ENCODE measurements at regions not wholly inside any gene's neighbourhood (a gene's known extent, or its start where the extent isn't known, plus 50 kb on each side); places are given as distances from the start of the nearest gene placed in this dataset.

- no peaks in the 10 kb centered on the region for H3K9me2 ChIP-seq (ENCODE audit: insufficient read depth, low read length)
- no peaks in the 10 kb centered on the region for H3K9me3 ChIP-seq (ENCODE audit: low read length)
- CTCF ChIA-PET (ENCODE audit: unreplicated experiment) = no interaction called here
- H3K27ac ChIP-seq (ENCODE audit: low read depth, low read length, poor library complexity, severe bottlenecking) = no peak overlapping the region
- H3K79me2 ChIP-seq (ENCODE audit: insufficient read depth, low read depth, low read length) = no peaks in the 10 kb centered on the region
- H3K4me2 ChIP-seq (ENCODE audit: low read length) = no peak overlapping the region
- no peak overlapping the region for H2AFZ ChIP-seq (ENCODE audit: low read length)
- H3K36me3 ChIP-seq (ENCODE audit: insufficient read depth, low read length) = no peaks in the 10 kb centered on the region
- no peak overlapping the region for H3K4me3 ChIP-seq (ENCODE audit: low read depth, low read length, poor library complexity, severe bottlenecking)
- intact Hi-C loops (cut with micrococcal nuclease; ENCODE audit: unreplicated experiment) = no loop called here
- DNase-seq (ENCODE audit: low spot score) = no peak
- BruUV-seq (replicated peaks) = no TSS peak
- no peak for TF ChIP-seq CTCF (conservative IDR thresholded peaks at IDR 0.05; ENCODE audit: low read length)
- TF ChIP-seq EZH2phosphoT487 (IDR thresholded peaks at IDR 0.05; ENCODE audit: borderline replicate concordance, low read depth, low read length) = no peak
- no peaks in the 10 kb centered on the region for H4K20me1 ChIP-seq (ENCODE audit: insufficient read depth, low read length)
- POLR2A ChIA-PET = interaction anchor here (0.7 kb wide), 1 partner anchor 79 kb away, joined by 3 read pairs; no protein-coding TSS in a partner anchor
- H3K4me1 ChIP-seq (ENCODE audit: insufficient read depth, low read length, poor library complexity, severe bottlenecking) = no peaks in the 10 kb centered on the region
Observed at GRCh38 chr11:37926772-37927171, 1328.7 kb upstream of the RAG2 start.

GRCh38 chr11:37916331-37916730, 1318.3 kb upstream of the RAG2 start:
- no peak for DNase-seq (ENCODE audit: low spot score)
- BruUV-seq (replicated peaks) = no TSS peak
- POLR2A ChIA-PET = no interaction called here
- Histone ChIP-seq H3K9me3 (ENCODE audit: low read length) (no peaks in the 10 kb centered on the region), H3K36me3 (ENCODE audit: insufficient read depth, low read length) (no peaks in the 10 kb centered on the region), H3K4me3 (ENCODE audit: low read depth, low read length, poor library complexity, severe bottlenecking) (no peak overlapping the region), H3K9me2 (ENCODE audit: insufficient read depth, low read length) (no peaks in the 10 kb centered on the region), H3K79me2 (ENCODE audit: insufficient read depth, low read depth, low read length) (no peaks in the 10 kb centered on the region), H4K20me1 (ENCODE audit: insufficient read depth, low read length) (no peaks in the 10 kb centered on the region), H3K4me1 (ENCODE audit: insufficient read depth, low read length, poor library complexity, severe bottlenecking) (no peaks in the 10 kb centered on the region), H3K4me2 (ENCODE audit: low read length) (no peak overlapping the region), H3K27ac (ENCODE audit: low read depth, low read length, poor library complexity, severe bottlenecking) (no peak overlapping the region), H2AFZ (ENCODE audit: low read length) (no peak overlapping the region)
- CTCF ChIA-PET (ENCODE audit: unreplicated experiment) = no interaction called here
- intact Hi-C loops (cut with micrococcal nuclease; ENCODE audit: unreplicated experiment) = no loop called here
- TF ChIP-seq CTCF (conservative IDR thresholded peaks at IDR 0.05; ENCODE audit: low read length) = no peak
- no peak for TF ChIP-seq EZH2phosphoT487 (IDR thresholded peaks at IDR 0.05; ENCODE audit: borderline replicate concordance, low read depth, low read length)

- no peaks in the 10 kb centered on the region for H3K79me2 ChIP-seq (ENCODE audit: insufficient read depth, low read depth, low read length)
- H3K9me2 ChIP-seq (ENCODE audit: insufficient read depth, low read length) = no peaks in the 10 kb centered on the region
- POLR2A ChIA-PET = no interaction called here
- H4K20me1 ChIP-seq (ENCODE audit: insufficient read depth, low read length) = no peaks in the 10 kb centered on the region
- H3K4me3 ChIP-seq (ENCODE audit: low read depth, low read length, poor library complexity, severe bottlenecking) = no peak overlapping the region
- no peak overlapping the region for H2AFZ ChIP-seq (ENCODE audit: low read length)
- DNase-seq (ENCODE audit: low spot score) = no peak
- H3K4me2 ChIP-seq (ENCODE audit: low read length) = no peak overlapping the region
- TF ChIP-seq CTCF (conservative IDR thresholded peaks at IDR 0.05; ENCODE audit: low read length) = no peak
- TF ChIP-seq EZH2phosphoT487 (IDR thresholded peaks at IDR 0.05; ENCODE audit: borderline replicate concordance, low read depth, low read length) = no peak
- no peak overlapping the region for H3K27ac ChIP-seq (ENCODE audit: low read depth, low read length, poor library complexity, severe bottlenecking)
- H3K4me1 ChIP-seq (ENCODE audit: insufficient read depth, low read length, poor library complexity, severe bottlenecking) = no peaks in the 10 kb centered on the region
- H3K9me3 ChIP-seq (ENCODE audit: low read length) = no peaks in the 10 kb centered on the region
- intact Hi-C loops (cut with micrococcal nuclease; ENCODE audit: unreplicated experiment) = no loop called here
- BruUV-seq (replicated peaks) = no TSS peak
- CTCF ChIA-PET (ENCODE audit: unreplicated experiment) = no interaction called here
- H3K36me3 ChIP-seq (ENCODE audit: insufficient read depth, low read length) = no peaks in the 10 kb centered on the region
Observed at GRCh38 chr11:37914859-37915258, 1316.8 kb upstream of the RAG2 start.

All from OCI-LY7 (cell line).